ENCODE measurements at regions not wholly inside any gene's neighbourhood (a gene's known extent, or its start where the extent isn't known, plus 50 kb on each side); places are given as distances from the start of the nearest gene placed in this dataset.

DNA sequence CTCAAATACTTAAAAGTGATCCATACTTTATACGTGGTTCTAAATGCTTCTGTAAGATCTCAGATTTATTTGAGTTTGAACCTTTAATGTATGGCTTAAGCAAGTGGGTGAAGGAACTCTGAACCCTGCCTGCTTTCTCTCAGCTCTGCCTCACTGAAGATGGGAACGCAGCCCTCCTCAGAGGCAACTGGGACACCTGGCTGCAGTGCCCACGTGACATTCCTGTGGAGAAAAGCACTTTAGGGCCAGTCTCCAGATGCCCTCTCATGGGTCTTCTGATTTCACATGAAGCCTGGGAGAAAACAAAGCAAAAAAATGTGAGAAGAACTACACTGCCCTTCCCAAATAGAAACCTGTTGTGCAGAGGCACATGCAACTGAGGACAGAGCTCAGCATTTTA lies 242.6 kb upstream of the ANKRD30A start:
- Histone ChIP-seq H3K4me3 (no peak overlapping the region), H3K4me1 (no peaks in the 10 kb centered on the region), H3K9me3 (no peaks in the 10 kb centered on the region), H3K36me3 (ENCODE audit: low read depth, missing control alignments) (no peaks in the 10 kb centered on the region), H3K27ac (no peak overlapping the region), H3K27me3 (no peaks in the 10 kb centered on the region)
- TF ChIP-seq, protein P1, sequence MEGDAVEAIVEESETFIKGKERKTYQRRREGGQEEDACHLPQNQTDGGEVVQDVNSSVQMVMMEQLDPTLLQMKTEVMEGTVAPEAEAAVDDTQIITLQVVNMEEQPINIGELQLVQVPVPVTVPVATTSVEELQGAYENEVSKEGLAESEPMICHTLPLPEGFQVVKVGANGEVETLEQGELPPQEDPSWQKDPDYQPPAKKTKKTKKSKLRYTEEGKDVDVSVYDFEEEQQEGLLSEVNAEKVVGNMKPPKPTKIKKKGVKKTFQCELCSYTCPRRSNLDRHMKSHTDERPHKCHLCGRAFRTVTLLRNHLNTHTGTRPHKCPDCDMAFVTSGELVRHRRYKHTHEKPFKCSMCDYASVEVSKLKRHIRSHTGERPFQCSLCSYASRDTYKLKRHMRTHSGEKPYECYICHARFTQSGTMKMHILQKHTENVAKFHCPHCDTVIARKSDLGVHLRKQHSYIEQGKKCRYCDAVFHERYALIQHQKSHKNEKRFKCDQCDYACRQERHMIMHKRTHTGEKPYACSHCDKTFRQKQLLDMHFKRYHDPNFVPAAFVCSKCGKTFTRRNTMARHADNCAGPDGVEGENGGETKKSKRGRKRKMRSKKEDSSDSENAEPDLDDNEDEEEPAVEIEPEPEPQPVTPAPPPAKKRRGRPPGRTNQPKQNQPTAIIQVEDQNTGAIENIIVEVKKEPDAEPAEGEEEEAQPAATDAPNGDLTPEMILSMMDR (IDR thresholded peaks at IDR 0.05), result no peak
- TF ChIP-seq POLR2A (IDR thresholded peaks at IDR 0.05), result no peak
- WGBS, 2 donors, result 84 to 86% methylated on average over 3 of the region's 3 CpGs
- intact Hi-C loops (cut with DNase I; ENCODE audit: low total_unique reads), result no loop called here
- no peak for DNase-seq

DNA sequence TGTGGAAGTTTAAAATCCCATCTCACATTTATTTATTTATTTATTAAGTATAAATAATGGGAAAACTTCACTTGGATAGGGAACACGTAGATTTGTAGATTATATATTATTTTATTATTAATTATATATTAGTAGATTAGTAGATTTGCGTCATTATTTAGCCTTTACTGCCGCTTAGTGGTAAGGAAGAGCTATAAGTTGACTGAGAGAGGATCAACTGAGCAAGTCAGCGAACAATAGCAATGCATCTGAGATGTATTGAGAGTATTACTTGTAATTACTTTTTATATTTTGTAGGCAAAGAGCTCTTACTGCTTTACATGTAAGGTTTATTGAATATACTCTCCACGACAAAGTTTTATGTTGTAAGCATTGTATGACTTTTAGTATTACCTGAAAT lies 244.5 kb upstream of the ANKRD30A start:
- Histone ChIP-seq H3K27ac (no peak overlapping the region), H3K4me1 (no peaks in the 10 kb centered on the region), H3K36me3 (ENCODE audit: low read depth, missing control alignments) (no peaks in the 10 kb centered on the region), H3K9me3 (no peaks in the 10 kb centered on the region), H3K27me3 (no peaks in the 10 kb centered on the region), H3K4me3 (no peak overlapping the region)
- 30 to 34% methylated on average over 5 of the region's 5 CpGs for WGBS, 2 donors
- intact Hi-C loops (cut with DNase I; ENCODE audit: low total_unique reads), result no loop called here
- no peak for DNase-seq
- TF ChIP-seq, protein P1 (IDR thresholded peaks at IDR 0.05), result peak in 1 of 3 experiments; percentile 28
- TF ChIP-seq POLR2A (IDR thresholded peaks at IDR 0.05), result no peak

DNA sequence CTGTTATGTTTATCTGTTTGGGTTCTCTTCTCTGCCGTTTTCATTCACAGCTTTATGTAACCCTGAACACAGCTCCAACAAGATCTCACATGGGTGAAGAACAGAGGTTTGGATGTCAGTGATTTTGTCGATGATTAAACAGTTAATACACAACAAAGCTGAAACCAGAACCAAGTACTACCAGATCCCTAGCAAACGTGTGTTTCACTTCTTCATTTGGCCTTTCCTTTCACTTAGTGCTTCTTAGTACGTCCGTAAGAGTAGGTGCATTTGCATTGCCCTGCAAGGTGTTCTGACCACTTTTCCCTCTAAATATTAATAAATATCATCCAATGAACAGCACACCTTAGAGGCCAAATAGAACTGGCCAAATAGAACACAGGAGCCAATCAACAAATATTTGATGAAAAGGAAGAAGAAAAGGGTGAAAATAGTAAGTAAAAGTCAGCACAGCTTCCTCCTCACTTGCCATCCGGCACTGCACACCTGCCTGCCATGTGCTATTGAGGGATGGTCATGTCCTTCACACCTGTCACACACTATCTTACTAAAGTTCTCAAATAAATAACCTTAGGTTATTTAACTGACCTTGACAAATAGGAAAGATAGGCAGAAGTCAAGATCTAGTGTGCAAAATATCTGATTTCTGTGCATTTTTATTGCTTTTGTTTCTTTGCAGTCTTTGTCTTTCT lies 252.6 kb upstream of the ANKRD30A start:
- DNase-seq, result no peak
- Histone ChIP-seq H3K27me3 (no peaks in the 10 kb centered on the region), H3K4me3 (no peak overlapping the region), H3K4me1 (no peaks in the 10 kb centered on the region), H3K27ac (no peak overlapping the region), H3K36me3 (ENCODE audit: low read depth, missing control alignments) (no peaks in the 10 kb centered on the region), H3K9me3 (no peaks in the 10 kb centered on the region)
- intact Hi-C loops (cut with DNase I; ENCODE audit: low total_unique reads), result no loop called here
- TF ChIP-seq POLR2A (IDR thresholded peaks at IDR 0.05), result no peak
- TF ChIP-seq, protein P1 (IDR thresholded peaks at IDR 0.05), result no peak
- WGBS, 2 donors, result 74 to 79% methylated on average over 6 of the region's 6 CpGs

DNA sequence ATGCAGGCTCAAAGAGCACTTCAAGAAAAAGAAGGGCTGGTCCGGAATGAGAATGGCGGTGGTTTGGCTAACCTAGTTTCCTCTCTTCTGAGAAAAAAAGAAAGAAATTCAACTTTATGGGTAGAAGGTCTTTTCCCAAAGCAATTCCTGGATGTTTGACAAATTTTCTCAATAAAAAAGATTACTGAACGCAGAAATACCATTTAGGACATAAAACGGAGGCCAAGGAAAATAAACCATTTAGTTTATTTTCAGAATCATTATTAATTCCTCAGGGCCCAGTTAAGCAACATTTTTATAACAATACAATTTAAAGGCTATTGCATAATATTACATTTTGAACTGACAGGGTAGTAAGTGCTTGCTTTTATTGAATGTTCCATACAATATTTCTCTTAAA lies 284.6 kb upstream of the ANKRD30A start:
- no peak for TF ChIP-seq POLR2A (IDR thresholded peaks at IDR 0.05)
- TF ChIP-seq, protein P1 (IDR thresholded peaks at IDR 0.05), result no peak
- H3K36me3 ChIP-seq (ENCODE audit: low read depth, missing control alignments), result no peaks in the 10 kb centered on the region
- H3K4me1 ChIP-seq, result no peaks in the 10 kb centered on the region
- no peaks in the 10 kb centered on the region for H3K9me3 ChIP-seq
- WGBS, 2 donors, result 59 to 71% methylated on average over 4 of the region's 4 CpGs
- no peak for DNase-seq
- H3K27ac ChIP-seq, result no peak overlapping the region
- no peak overlapping the region for H3K4me3 ChIP-seq
- intact Hi-C loops (cut with DNase I; ENCODE audit: low total_unique reads), result no loop called here
- H3K27me3 ChIP-seq, result no peaks in the 10 kb centered on the region

DNA sequence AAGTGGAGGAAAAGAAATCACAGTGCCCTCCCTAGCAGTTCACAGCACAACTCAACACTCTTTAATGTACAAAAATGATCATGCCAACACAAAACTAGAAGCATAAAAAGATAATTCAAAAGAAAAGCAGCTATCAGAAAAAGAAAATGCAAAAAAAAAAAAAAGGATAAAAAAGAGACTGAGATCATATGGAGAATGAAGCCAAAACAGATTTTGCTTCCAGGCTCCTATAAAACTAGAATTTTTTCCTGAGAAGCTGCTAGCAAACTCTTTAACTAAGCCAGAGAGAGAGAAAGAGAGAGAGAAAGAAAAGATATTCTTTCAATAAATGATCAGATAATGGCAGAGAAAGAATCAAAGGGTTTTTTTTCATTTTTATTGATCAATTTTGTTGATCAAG lies 288.0 kb upstream of the ANKRD30A start:
- no peak for DNase-seq
- no peaks in the 10 kb centered on the region for H3K27me3 ChIP-seq
- no peak overlapping the region for H3K27ac ChIP-seq
- TF ChIP-seq, protein P1 (IDR thresholded peaks at IDR 0.05), result no peak
- no peak for TF ChIP-seq POLR2A (IDR thresholded peaks at IDR 0.05)
- H3K36me3 ChIP-seq (ENCODE audit: low read depth, missing control alignments), result no peaks in the 10 kb centered on the region
- no peaks in the 10 kb centered on the region for H3K4me1 ChIP-seq
- H3K9me3 ChIP-seq, result no peaks in the 10 kb centered on the region
- no peak overlapping the region for H3K4me3 ChIP-seq
- intact Hi-C loops (cut with DNase I; ENCODE audit: low total_unique reads), result no loop called here
